ENCODE measurements at regions not wholly inside any gene's neighbourhood (a gene's known extent, or its start where the extent isn't known, plus 50 kb on each side); places are given as distances from the start of the nearest gene placed in this dataset.

DNA sequence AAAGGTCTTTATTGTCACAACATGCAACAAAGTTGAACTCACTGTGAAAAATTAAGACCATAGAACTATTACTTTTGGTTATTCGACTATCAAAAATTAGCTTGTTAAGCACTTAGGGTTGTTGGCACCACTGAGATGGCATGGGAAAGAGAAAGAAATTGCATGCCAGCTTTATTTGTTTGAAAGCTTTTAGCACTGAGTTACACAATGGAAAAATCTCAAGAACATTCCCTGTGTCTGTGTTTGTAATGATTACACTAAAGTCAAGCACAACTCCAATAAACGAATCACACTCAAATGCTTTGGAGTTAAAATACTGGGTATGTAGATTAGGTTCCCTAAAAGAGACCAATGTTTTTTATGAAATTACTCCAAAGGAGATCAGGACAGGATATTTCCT lies 158.6 kb upstream of the COL8A1 start:
- TF ChIP-seq POLR2AphosphoS5 (IDR thresholded peaks at IDR 0.05; ENCODE audit: low read depth, low read length) (no peak), EZH2 (conservative IDR thresholded peaks at IDR 0.05; ENCODE audit: low read depth, low read length) (no peak), ELF1 (CRISPR knock-in tag; IDR thresholded peaks at IDR 0.05) (no peak)
- TF ChIP-seq, protein P1, sequence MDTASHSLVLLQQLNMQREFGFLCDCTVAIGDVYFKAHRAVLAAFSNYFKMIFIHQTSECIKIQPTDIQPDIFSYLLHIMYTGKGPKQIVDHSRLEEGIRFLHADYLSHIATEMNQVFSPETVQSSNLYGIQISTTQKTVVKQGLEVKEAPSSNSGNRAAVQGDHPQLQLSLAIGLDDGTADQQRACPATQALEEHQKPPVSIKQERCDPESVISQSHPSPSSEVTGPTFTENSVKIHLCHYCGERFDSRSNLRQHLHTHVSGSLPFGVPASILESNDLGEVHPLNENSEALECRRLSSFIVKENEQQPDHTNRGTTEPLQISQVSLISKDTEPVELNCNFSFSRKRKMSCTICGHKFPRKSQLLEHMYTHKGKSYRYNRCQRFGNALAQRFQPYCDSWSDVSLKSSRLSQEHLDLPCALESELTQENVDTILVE (CRISPR knock-in tag; IDR thresholded peaks at IDR 0.05) = no peak
- TF ChIP-seq, protein P2, sequence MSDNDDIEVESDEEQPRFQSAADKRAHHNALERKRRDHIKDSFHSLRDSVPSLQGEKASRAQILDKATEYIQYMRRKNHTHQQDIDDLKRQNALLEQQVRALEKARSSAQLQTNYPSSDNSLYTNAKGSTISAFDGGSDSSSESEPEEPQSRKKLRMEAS (IDR thresholded peaks at IDR 0.05) = no peak

Measured in HepG2 (cell line).